ENCODE measurements at regions not wholly inside any gene's neighbourhood (a gene's known extent, or its start where the extent isn't known, plus 50 kb on each side); places are given as distances from the start of the nearest gene placed in this dataset.

DNA sequence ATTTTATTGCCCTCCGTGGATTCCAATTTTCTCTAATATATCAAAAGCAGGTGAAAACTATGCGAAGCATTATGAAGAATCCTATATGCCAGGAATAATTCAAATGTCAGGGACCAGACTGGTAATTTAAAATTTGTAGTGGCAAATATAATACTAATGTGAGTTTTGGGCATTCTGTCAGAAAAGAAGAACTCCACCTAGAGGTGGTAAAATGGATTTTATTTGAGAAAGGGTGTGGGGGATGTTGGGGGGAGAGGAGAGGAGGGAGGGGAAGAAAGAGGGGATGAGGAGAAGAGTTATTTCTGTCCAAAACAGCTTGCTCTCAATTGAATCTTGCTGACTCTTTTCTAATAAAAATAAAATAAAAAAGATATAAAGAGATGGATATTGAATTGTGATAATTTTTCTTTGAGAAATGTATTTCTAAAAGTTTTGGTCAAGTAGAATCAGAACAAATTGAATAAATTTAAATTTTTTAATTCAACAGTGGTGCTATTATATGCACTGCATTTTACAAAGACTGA is 929.3 kb upstream of the SLITRK5 start:
- Histone ChIP-seq H3K9me3 (ENCODE audit: control insufficient read depth in 2 of 2, low read length in 2 of 2) (no peaks in the 10 kb centered on the region), H3K9ac (ENCODE audit: low read depth in 1 of 2, low read length in 2 of 2) (no peak overlapping the region), H3K27me3 (ENCODE audit: control insufficient read depth in 2 of 2, insufficient read depth in 2 of 2, low read length in 2 of 2) (no peaks in the 10 kb centered on the region), H3K36me3 (ENCODE audit: control insufficient read depth in 2 of 2, insufficient read depth in 2 of 2, low read length in 2 of 2) (no peaks in the 10 kb centered on the region), H3K27ac (ENCODE audit: low read depth in 2 of 2, low read length in 2 of 2) (no peak overlapping the region), H3K4me3 (ENCODE audit: low read length in 2 of 2) (no peak overlapping the region), H3K4me1 (ENCODE audit: control insufficient read depth in 2 of 2, insufficient read depth in 2 of 2, low read length in 2 of 2) (no peaks in the 10 kb centered on the region)

DNA sequence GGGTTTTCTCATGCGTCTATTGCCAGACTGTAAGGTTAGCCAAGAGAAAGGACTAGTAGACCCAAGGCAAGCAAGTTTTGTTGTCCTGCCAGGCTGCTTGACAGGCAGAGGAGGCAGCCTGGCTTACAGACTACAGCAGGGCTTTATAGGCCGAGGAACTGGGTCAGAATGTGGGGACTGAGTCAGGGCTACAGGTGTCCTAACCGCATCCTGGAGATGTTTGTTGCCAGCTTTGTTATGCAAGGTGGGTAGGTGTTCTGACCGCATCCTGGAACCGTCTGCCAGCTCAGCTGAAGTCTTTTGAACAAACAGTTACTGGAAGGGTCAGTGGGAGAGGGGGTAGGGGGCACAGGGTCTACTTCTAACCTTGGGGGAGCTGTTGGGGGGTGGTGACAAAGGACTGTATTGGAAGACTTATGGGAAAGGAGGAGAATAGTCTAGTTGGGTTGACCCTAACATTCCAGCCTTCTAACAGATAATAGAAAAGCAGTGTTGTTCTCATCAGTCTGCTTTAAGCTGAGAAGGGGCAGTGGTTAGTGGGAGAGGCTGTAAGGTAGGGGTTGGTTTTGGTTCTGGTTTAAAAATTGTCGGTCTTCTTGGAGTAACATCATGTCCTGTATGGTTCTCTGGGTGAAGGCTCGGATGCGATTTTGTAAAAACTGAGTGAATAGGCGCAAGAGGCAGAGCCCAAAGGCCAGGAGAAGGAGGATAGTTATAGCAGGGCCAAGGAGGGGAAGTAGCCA is 913.8 kb upstream of the SLITRK5 start:
- Histone ChIP-seq H3K9me3 (ENCODE audit: control insufficient read depth in 2 of 2, low read length in 2 of 2) (peaks cover 0 to 3% of the 10 kb centered on the region in 2 donors), H3K27me3 (ENCODE audit: control insufficient read depth in 2 of 2, insufficient read depth in 2 of 2, low read length in 2 of 2) (no peaks in the 10 kb centered on the region), H3K4me1 (ENCODE audit: control insufficient read depth in 2 of 2, insufficient read depth in 2 of 2, low read length in 2 of 2) (no peaks in the 10 kb centered on the region), H3K27ac (ENCODE audit: low read depth in 2 of 2, low read length in 2 of 2) (no peak overlapping the region), H3K4me3 (ENCODE audit: low read length in 2 of 2) (no peak overlapping the region), H3K9ac (ENCODE audit: low read depth in 1 of 2, low read length in 2 of 2) (no peak overlapping the region), H3K36me3 (ENCODE audit: control insufficient read depth in 2 of 2, insufficient read depth in 2 of 2, low read length in 2 of 2) (no peaks in the 10 kb centered on the region)

DNA sequence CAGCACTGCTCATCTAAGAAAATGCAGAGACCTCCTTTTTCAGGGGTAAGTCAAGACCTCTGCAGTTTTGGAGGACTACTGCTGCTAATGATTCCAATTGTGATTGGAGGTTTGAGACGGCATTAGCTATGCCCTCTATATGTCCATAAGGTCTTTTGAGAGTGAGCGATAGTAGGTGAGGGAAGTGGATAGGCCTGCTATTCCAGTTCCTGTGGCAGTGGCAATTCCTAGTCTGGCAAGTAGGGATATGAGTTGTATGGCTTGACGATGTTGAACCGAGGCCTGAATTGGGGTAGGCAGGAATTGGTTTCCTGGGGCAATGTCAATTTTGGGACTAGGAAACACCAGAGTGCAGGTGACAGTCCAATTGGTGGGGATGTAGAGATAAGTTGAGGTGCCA is 913.1 kb upstream of the SLITRK5 start:
- Histone ChIP-seq H3K36me3 (ENCODE audit: control insufficient read depth in 2 of 2, insufficient read depth in 2 of 2, low read length in 2 of 2) (no peaks in the 10 kb centered on the region), H3K9me3 (ENCODE audit: control insufficient read depth in 2 of 2, low read length in 2 of 2) (peaks cover 0 to 3% of the 10 kb centered on the region in 2 donors), H3K4me3 (ENCODE audit: low read length in 2 of 2) (no peak overlapping the region), H3K27ac (ENCODE audit: low read depth in 2 of 2, low read length in 2 of 2) (no peak overlapping the region), H3K4me1 (ENCODE audit: control insufficient read depth in 2 of 2, insufficient read depth in 2 of 2, low read length in 2 of 2) (no peaks in the 10 kb centered on the region), H3K27me3 (ENCODE audit: control insufficient read depth in 2 of 2, insufficient read depth in 2 of 2, low read length in 2 of 2) (no peaks in the 10 kb centered on the region), H3K9ac (ENCODE audit: low read depth in 1 of 2, low read length in 2 of 2) (no peak overlapping the region)

DNA sequence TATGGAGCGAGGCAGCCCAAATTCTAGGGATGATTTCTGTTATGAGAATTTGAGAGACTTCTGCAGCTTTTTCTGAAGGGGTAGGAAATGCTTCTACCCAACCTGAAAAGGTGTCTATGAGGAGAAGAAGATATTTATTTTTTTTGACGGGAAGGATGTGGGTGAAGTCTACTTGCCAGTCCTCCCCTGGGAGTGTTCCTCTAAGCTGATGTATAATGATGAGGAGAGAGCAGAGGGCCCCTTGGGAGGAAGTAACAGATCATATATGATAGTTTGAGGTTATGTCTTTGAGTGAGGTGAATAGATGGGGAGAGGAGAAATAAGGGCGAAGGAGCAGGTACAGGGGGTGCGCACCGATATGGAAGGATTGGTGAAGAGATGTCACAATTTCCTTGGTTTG is 910.6 kb upstream of the SLITRK5 start:
- Histone ChIP-seq H3K4me3 (ENCODE audit: low read length in 2 of 2) (no peak overlapping the region), H3K27ac (ENCODE audit: low read depth in 2 of 2, low read length in 2 of 2) (no peak overlapping the region), H3K27me3 (ENCODE audit: control insufficient read depth in 2 of 2, insufficient read depth in 2 of 2, low read length in 2 of 2) (no peaks in the 10 kb centered on the region), H3K9ac (ENCODE audit: low read depth in 1 of 2, low read length in 2 of 2) (no peak overlapping the region), H3K4me1 (ENCODE audit: control insufficient read depth in 2 of 2, insufficient read depth in 2 of 2, low read length in 2 of 2) (no peaks in the 10 kb centered on the region), H3K36me3 (ENCODE audit: control insufficient read depth in 2 of 2, insufficient read depth in 2 of 2, low read length in 2 of 2) (no peaks in the 10 kb centered on the region), H3K9me3 (ENCODE audit: control insufficient read depth in 2 of 2, low read length in 2 of 2) (peaks cover 0 to 3% of the 10 kb centered on the region in 2 donors)

GRCh38 chr13:86765462-86765861 is 905.7 kb upstream of the SLITRK5 start:
- Histone ChIP-seq H3K36me3 (ENCODE audit: control insufficient read depth in 2 of 2, insufficient read depth in 2 of 2, low read length in 2 of 2) (no peaks in the 10 kb centered on the region), H3K4me3 (ENCODE audit: low read length in 2 of 2) (no peak overlapping the region), H3K27me3 (ENCODE audit: control insufficient read depth in 2 of 2, insufficient read depth in 2 of 2, low read length in 2 of 2) (no peaks in the 10 kb centered on the region), H3K4me1 (ENCODE audit: control insufficient read depth in 2 of 2, insufficient read depth in 2 of 2, low read length in 2 of 2) (no peaks in the 10 kb centered on the region), H3K9ac (ENCODE audit: low read depth in 1 of 2, low read length in 2 of 2) (no peak overlapping the region), H3K9me3 (ENCODE audit: control insufficient read depth in 2 of 2, low read length in 2 of 2) (peaks cover 0 to 3% of the 10 kb centered on the region in 2 donors), H3K27ac (ENCODE audit: low read depth in 2 of 2, low read length in 2 of 2) (no peak overlapping the region)

- Histone ChIP-seq H3K36me3 (ENCODE audit: control insufficient read depth in 2 of 2, insufficient read depth in 2 of 2, low read length in 2 of 2) (no peaks in the 10 kb centered on the region), H3K27me3 (ENCODE audit: control insufficient read depth in 2 of 2, insufficient read depth in 2 of 2, low read length in 2 of 2) (no peaks in the 10 kb centered on the region), H3K4me3 (ENCODE audit: low read length in 2 of 2) (no peak overlapping the region), H3K27ac (ENCODE audit: low read depth in 2 of 2, low read length in 2 of 2) (no peak overlapping the region), H3K9ac (ENCODE audit: low read depth in 1 of 2, low read length in 2 of 2) (no peak overlapping the region), H3K4me1 (ENCODE audit: control insufficient read depth in 2 of 2, insufficient read depth in 2 of 2, low read length in 2 of 2) (no peaks in the 10 kb centered on the region), H3K9me3 (ENCODE audit: control insufficient read depth in 2 of 2, low read length in 2 of 2) (peaks cover 0 to 2% of the 10 kb centered on the region in 2 donors)
These were observed 882.6 kb upstream of the SLITRK5 start for GRCh38 chr13:86788616-86789015.

DNA sequence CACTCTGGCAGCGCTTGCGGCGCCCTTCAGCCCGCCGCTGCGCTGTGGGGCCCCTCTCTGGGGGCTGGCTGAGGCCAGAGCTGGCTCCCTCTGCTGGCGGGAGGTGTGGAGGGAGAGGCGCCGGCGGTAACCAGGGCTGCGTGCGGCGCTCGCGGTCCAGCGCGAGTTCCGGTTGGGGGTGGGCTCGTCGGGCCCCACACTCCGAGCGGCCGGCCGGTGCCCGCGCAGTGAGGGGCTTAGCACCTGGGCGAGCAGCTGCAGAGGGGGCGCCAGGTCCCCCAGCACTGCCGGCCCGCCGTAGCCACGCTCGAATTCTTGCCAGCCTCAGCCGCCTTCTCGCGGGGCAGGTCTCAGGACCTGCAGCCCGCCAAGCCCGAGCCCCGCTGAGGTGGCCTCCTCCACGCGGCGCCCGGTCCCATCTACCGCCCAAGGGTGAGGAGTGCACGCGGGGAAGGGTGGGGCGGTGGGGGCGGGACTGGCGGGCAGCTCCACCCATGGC is 879.0 kb upstream of the SLITRK5 start:
- Histone ChIP-seq H3K36me3 (ENCODE audit: control insufficient read depth in 2 of 2, insufficient read depth in 2 of 2, low read length in 2 of 2) (no peaks in the 10 kb centered on the region), H3K9ac (ENCODE audit: low read depth in 1 of 2, low read length in 2 of 2) (no peak overlapping the region), H3K4me3 (ENCODE audit: low read length in 2 of 2) (no peak overlapping the region), H3K27ac (ENCODE audit: low read depth in 2 of 2, low read length in 2 of 2) (no peak overlapping the region), H3K9me3 (ENCODE audit: control insufficient read depth in 2 of 2, low read length in 2 of 2) (peaks cover 0 to 2% of the 10 kb centered on the region in 2 donors), H3K27me3 (ENCODE audit: control insufficient read depth in 2 of 2, insufficient read depth in 2 of 2, low read length in 2 of 2) (no peaks in the 10 kb centered on the region), H3K4me1 (ENCODE audit: control insufficient read depth in 2 of 2, insufficient read depth in 2 of 2, low read length in 2 of 2) (no peaks in the 10 kb centered on the region)

- Histone ChIP-seq H3K9me3 (ENCODE audit: control insufficient read depth in 2 of 2, low read length in 2 of 2) (peaks cover 0 to under 1% of the 10 kb centered on the region in 2 donors), H3K4me1 (ENCODE audit: control insufficient read depth in 2 of 2, insufficient read depth in 2 of 2, low read length in 2 of 2) (no peaks in the 10 kb centered on the region), H3K9ac (ENCODE audit: low read depth in 1 of 2, low read length in 2 of 2) (no peak overlapping the region), H3K27me3 (ENCODE audit: control insufficient read depth in 2 of 2, insufficient read depth in 2 of 2, low read length in 2 of 2) (no peaks in the 10 kb centered on the region), H3K36me3 (ENCODE audit: control insufficient read depth in 2 of 2, insufficient read depth in 2 of 2, low read length in 2 of 2) (no peaks in the 10 kb centered on the region), H3K4me3 (ENCODE audit: low read length in 2 of 2) (no peak overlapping the region), H3K27ac (ENCODE audit: low read depth in 2 of 2, low read length in 2 of 2) (no peak overlapping the region)
These were observed 875.3 kb upstream of the SLITRK5 start for GRCh38 chr13:86795858-86796257.

DNA sequence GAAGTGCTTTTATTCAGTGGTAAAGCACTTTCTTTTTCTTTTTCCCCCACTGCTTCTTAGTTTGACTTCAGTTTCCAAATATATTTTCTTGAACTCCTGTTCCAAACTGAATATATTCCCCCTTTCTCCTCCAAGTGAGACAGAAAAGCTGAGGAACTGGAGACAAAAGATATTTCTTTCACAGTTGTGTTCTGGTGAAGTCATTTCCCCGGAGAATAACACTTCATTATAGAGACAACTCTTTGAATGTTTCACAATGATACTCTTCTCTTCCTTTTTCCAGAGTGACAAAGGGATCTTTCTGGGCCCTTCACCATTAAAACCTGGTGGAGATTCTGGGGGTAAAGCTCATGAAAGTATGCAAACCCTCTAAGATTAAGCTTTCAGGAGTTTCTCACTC is 860.8 kb upstream of the SLITRK5 start:
- Histone ChIP-seq H3K9ac (ENCODE audit: low read depth in 1 of 2, low read length in 2 of 2) (no peak overlapping the region), H3K9me3 (ENCODE audit: control insufficient read depth in 2 of 2, low read length in 2 of 2) (peaks cover 0 to 4% of the 10 kb centered on the region in 2 donors), H3K4me3 (ENCODE audit: low read length in 2 of 2) (no peak overlapping the region), H3K4me1 (ENCODE audit: control insufficient read depth in 2 of 2, insufficient read depth in 2 of 2, low read length in 2 of 2) (no peaks in the 10 kb centered on the region), H3K27ac (ENCODE audit: low read depth in 2 of 2, low read length in 2 of 2) (no peak overlapping the region), H3K27me3 (ENCODE audit: control insufficient read depth in 2 of 2, insufficient read depth in 2 of 2, low read length in 2 of 2) (no peaks in the 10 kb centered on the region), H3K36me3 (ENCODE audit: control insufficient read depth in 2 of 2, insufficient read depth in 2 of 2, low read length in 2 of 2) (no peaks in the 10 kb centered on the region)

- no peaks in the 10 kb centered on the region for H3K9me3 ChIP-seq (ENCODE audit: control insufficient read depth in 2 of 2, low read length in 2 of 2)
- no peak overlapping the region for H3K27ac ChIP-seq (ENCODE audit: low read depth in 2 of 2, low read length in 2 of 2)
- no peaks in the 10 kb centered on the region for H3K27me3 ChIP-seq (ENCODE audit: control insufficient read depth in 2 of 2, insufficient read depth in 2 of 2, low read length in 2 of 2)
- H3K9ac ChIP-seq (ENCODE audit: low read depth in 1 of 2, low read length in 2 of 2) = no peak overlapping the region
- H3K4me3 ChIP-seq (ENCODE audit: low read length in 2 of 2) = no peak overlapping the region
- no peaks in the 10 kb centered on the region for H3K4me1 ChIP-seq (ENCODE audit: control insufficient read depth in 2 of 2, insufficient read depth in 2 of 2, low read length in 2 of 2)
- H3K36me3 ChIP-seq (ENCODE audit: control insufficient read depth in 2 of 2, insufficient read depth in 2 of 2, low read length in 2 of 2) = no peaks in the 10 kb centered on the region
These were observed 858.0 kb upstream of the SLITRK5 start for GRCh38 chr13:86813198-86813597.
